ENCODE measurements at regions not wholly inside any gene's neighbourhood (a gene's known extent, or its start where the extent isn't known, plus 50 kb on each side); places are given as distances from the start of the nearest gene placed in this dataset.
A peak's percentile ranks its signal among the peaks of the same experiment; 100 is the strongest.
"Not testable (repeated sequence)": the region's sequence is repeated elsewhere in the genome, so short reads cannot be mapped to it uniquely, and the experiment has no call there.

DNA sequence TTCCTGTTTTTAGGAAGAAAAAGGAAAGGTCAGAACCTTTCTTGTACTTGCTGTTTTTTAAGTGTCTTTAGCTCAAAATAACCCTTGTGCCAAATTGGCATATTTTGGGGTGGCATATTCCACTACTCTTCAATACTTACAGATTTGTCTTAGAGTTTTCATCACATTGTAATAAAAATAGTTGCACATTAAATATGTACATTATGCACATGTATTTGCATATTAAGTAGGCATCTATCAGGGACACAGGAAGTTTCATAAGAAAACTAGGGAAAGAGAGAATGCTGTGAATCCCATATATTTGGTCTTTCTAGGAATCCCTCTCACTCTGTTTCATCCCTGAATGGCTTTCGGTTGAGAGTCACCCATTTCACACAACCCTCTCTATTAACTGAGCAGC lies 139.6 kb downstream of the LARP7 start:
- DNase-seq: no peak

DNA sequence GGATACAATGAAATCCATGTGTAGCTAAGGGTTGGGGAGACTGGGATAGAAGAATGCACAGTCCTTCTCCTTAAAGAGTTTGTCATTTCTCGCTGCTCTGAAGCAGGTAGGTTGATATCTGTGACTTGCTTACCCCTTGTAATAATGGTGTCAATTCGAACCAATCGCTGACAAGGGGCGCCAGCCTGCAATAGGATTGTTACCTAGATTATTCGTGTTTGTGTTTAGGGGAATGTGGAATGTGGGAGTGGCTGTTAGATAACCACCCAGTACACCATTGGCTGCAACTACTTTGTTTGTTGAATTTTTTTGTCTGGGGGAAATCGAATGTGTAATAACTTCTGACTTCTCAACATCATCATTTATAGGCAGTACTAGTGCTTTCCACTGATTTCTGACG lies 141.6 kb downstream of the LARP7 start:
- DNase-seq: no peak

DNA sequence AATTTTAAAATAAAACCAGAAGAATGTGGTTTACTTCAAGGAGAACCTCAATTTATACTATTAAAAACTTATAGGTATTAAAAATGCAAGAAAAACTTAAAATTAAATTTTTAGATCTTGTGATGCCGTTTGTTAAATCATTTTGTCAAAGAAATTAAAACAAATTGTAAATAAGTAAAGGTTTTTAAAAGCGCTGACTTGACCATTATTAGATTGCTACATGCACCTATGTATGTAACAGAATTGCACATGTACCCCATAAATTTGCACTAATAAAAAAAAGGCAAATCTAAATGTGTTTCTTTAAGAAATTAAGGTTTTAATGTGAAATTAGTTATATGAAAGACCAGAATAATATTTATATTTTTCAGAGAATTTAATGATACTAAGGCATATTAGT lies 156.1 kb downstream of the LARP7 start:
- DNase-seq: no peak

DNA sequence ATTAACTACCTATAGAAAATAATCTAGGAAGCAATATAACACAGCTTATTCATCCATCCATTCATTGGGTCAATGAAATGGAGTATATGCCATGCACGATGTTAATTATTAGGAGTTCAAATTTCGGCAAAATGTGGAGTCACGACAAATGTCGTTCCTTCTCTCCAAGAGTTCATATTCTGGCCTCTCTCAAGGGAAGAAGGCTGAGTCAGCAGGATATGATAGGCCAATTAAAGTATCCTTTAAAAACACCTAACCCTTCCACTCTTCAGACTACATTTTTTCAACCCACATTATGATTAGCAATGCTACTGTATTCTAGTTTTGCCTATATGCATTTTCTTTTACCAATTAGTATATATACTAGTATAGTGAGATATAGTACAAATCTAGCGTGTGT lies 163.1 kb downstream of the LARP7 start:
- no peak for DNase-seq

DNA sequence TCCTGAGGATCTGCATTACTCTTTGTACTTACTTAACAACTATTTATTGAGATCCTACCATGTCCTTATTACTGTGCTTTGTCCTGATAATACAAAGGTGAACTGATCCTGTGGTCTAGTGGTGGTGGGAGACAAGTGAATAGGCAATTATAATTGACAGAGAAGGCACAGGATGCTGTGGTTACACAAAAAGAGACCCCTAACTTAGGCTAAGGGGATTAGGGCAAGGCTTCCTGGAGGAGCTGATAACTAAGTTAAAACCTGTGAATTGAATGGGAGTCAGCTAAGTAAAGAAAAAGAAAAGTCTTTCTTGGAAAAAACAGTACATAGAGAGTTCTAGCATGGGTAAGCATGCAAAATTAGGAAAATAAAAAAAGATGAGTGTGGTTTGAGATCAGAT lies 164.4 kb downstream of the LARP7 start:
- no peak for DNase-seq

DNA sequence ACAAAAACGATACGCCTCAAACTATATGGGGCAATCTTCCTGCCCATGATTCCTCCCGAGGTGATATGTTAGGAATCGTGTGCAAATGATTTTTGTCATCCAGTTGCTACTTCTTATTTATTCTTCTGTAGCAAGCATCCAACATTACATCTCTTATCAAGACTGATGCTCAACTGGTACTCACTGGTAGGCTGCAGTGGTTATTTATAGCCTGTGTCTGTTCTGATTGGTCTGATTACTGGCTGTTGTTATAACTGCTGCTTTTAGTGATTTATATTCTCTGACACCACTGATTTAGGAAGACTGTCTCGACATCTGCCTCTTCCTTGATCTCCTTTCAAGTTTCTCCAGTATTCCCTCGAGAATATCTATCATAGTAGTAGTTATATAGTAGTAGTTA lies 165.8 kb downstream of the LARP7 start:
- no peak for DNase-seq

DNA sequence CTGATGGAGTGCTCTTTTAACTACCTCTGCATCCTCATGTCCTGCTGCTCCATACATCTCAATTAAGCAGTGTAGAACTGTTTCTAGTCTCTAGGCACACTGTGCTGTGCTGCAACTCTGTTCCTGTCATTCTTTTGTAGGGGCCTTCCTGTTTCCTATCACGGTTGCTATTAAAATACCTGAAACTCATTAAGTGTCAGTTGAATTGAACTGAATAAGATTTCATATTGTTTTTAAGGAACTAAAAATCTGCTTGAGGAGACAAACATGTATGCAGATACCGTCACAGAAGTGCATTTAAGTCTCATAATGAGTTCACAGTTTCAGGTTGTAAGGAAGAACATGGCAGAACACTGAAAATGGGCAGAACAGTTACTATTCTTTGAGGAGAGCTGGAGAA lies 170.1 kb downstream of the LARP7 start:
- DNase-seq: no peak

DNA sequence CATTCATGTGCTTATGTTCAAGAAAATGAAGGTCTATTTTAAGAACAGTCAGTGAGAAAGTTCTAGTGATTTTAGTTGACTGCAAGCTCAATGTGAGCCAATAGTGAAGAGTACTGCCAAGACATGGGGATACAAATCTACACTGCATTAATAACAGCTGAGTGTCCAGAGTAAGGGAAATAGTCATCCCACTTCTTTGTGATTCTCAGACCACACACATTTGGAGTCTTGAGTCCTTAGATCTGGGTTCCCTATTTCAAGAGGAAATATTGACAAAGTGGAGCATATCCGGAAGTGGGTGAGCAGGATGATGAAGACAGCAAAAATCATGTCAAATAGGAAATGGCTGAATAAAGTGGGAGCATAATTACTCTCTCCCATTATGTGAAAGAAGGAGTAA lies 171.1 kb downstream of the LARP7 start:
- no peak for DNase-seq

DNA sequence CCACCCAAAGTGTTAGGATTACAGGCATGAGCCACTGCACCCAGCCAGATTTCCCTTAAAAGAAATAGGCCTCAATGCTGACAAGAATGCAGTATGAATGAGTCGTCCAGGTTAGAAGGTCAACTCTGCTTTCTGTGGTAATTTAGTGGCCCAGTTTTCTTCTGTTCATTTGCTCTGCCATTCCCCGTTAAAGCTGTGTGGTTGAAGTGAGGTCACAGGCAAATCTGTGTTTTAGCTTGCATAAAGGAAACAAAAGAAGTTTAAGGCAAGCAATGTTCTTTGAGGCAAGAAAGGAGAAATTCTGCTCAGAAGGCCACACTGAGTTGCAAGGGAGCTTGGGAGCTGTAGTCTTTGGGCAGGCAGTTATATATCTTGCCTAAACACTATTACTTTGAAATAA lies 176.8 kb downstream of the LARP7 start:
- no peak for DNase-seq

DNA sequence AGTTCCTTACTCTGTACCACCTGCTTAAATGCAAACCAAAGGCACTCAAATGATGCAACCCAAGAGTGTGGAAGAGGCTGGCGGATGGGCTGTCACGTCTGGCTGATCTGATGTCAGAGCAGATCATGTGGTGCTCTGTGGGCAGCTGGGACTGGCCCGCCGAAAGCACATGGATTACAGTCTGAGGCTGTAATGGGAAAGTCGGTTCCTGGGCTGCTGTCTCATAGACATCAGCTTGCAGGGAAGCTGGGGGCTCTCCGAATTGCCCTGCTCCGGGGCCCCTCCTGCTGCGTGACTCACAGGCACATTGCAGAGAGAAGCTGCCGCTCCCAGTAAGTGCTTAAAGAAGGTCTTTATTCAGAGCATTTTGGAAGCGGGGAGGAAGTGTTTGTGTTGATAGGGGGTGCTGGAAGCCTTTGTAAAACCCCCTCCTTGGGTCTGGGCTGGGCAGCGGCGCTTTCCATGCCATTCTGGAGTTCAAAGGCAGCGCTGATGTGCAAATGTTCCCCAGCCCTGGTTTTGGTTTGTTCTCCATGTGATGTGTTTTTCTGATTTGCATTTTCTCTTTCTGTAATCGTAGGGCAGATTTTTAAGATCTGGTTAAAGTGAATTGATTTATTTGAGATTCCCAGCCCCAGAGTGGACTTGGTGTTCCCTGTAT lies 181.1 kb downstream of the LARP7 start:
- DNase-seq: peak; percentile 57 to 84

DNA sequence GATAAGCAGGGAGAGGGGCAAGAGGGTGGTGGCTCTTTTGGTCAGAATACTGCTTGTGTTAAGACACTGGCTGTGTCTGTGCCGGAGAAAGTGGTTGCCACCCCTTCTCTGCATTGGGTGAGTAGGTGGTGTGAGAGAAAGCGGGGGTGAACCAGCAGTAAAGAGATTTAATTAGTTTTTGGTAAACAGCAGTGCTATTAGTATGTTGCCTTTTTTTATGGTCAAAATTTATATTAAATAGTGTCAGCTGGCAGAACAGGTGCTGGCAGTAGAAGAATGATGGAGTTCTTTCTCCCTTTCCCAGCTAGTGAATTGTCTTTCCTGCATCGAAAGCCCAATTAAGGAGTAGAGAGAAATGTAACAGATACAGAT lies 181.6 kb downstream of the LARP7 start:
- DNase-seq: peak; percentile 5 to 37

DNA sequence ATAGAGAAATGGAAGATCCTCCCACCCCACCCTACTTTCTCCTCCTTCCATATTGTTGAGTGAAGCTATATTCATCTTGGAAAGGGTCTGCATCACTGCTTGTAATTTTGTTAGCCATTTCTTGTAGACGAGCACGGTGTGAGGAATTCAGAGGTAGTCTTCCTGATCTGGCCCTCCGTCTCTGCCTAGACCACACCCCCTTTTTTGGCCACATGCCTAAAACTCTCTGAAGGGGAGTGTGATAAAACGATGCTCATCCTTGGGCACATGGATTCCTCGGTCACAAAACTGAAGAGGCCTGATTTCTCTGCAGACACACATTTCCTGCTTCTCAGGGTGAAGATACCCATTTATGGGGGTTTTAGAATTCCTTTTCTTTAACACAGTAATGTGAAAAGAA lies 182.8 kb downstream of the LARP7 start:
- DNase-seq: no peak

DNA sequence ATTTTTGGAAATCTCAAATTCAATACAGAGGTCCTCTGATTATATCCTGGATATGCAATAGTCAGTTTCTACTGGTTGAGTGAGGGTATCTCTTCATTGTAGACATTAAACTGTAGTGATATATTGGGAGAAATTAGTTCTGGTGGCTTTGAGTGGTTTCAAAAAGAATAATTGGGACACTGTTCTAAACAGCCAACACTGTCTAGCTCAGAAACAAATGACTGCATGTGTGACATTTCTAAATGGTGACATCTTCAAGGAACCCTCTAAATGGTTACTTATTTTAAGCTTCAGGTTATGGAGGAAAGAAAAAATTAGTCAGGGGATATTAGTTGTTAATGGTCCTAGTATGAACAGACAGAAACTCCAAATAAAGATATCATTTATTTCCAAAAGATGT lies 186.2 kb downstream of the LARP7 start:
- no peak for DNase-seq

DNA sequence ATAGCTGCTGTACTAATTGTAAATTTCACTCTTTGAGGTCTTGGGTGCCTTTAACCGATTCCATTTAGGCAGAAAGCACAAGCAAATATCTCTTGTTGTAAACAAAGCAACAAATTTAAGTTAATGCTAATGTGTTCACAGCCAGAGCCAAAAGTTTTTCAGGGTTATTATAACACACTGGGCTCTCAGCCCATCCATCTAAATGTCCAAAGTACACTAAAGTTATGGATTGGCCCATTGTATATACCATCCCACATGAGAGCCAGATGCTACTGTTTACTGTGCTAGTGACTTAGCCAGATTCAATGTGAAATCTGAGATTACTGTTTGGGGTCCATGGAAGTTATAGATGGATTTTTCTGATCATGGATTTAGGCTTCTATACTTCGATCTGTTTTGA lies 186.7 kb downstream of the LARP7 start:
- peak in 1 of 2 experiments; percentile 2 for DNase-seq

DNA sequence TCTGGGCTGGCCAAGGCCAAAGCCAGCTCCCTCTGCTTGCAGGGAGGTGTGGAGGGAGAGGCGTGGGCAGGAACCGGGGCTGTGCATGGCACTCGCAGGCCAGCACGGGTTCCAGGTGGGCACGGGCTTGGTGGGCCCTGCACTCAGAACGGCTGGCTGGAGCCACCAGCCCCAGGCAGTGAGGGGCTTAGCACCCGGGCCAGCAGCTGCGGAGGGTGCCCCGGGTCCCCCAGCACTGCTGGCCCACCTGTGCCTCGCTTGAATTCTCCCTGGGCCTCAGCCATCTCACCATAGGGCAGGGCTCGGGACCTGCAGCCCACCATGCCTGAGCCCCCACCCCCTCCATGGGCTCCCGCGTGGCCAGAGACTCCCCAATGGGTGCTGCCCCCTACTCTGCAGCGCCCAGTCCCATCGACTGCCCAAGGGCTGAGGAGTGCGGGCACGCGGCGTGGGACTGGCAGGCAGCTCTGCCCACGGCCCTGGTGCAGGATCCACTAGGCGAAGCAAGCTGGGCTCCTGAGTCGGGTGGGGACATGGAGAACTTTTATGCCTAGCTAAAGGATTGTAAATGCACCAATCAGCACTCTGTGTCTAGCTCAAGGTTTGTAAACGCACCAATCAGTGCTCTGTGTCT lies 193.9 kb downstream of the LARP7 start:
- DNase-seq: no peak

DNA sequence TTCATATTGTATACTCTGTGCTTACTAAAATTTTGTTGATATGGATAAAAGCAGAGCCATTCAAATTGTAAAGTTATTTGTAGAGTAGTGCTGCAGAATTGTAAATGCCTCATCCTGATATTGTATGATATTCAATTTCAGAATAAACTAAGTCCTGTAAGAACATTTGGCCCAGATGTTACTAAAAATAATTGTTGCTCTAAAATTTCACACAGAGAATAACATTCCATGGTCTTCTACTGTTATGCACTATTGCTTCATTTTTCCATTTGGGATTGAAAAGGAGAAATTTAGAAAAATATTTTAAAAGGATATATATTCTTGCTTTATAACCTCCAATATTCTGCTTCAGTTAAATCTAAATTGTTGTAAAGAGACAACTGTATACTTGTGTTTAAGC lies 195.6 kb downstream of the LARP7 start:
- no peak for DNase-seq

DNA sequence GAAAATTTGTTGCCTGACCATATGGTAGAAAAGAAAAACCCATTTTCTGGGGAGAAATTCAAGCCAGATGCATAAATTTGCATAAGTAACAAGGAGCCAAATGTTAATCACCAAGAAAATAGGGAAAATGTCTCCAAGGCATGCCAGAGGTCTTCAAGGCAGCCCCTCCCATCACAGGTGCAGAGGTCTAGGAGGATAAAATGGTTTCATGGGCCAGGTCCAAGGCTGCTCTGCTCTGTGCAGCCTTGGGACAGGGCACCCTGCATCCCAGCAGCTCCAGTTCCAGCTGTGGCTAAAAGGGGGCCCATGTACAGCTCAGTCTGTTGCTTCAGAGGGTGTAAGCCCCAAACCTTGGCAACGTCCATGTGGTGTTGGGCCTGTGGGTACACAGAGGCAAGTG lies 200.0 kb downstream of the LARP7 start:
- no peak for DNase-seq

DNA sequence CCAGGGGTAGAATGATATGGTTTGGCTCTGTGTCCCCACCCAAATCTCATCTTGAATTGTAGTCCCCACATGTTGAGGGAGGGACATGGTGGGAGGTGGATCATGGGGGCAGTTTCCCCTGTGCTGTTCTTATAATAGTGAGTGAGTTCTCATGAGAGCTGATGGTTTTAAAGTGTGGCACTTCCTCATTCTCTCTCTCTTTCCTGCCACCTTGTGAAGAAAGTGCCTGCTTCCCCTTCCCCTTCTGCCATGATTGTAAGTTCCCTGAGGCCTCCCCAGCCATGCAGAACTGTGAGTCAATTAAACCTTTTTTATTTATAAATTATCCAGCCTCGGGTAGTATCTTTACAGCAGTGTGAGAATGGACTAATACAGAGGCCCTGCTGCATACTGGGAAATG lies 201.1 kb downstream of the LARP7 start:
- DNase-seq: not testable (repeated sequence)

DNA sequence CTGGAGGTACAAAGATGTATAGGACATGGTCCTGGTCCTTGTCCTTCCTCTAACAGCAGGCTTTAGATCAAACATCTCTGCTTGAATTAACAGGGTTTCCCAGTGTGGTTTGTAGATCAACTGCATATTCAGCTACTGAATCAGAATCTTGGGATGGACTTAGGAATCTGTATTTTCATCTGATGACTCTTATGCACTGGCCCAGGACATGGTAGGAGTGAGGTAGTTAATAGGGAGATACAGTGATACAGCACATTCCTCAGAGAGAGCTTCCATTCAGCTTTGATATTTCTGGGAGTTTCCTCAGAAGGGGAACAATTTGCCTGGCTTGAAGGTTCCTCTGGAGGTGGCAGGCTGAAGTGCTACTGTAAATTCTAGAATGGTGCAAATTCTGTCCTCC lies 203.1 kb downstream of the LARP7 start:
- no peak for DNase-seq

DNA sequence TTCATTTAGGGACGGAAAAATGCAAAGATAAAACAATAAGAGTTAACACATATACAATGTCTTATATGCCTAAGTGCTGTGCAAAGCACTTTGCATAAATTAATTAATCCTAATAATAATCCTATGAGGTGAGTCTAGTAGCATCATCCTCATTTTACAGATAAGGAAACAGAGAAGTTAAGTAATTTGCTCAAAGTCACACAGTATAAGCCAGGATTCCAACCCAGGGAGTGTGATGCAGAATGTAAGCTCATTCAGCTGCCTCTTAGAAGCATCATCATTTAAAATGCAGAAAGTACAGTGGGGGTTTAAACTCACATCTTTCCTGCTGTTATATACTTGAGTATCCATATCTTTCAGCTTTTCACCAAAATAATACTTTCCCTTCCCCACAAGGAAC lies 203.7 kb downstream of the LARP7 start:
- no peak for DNase-seq

DNA sequence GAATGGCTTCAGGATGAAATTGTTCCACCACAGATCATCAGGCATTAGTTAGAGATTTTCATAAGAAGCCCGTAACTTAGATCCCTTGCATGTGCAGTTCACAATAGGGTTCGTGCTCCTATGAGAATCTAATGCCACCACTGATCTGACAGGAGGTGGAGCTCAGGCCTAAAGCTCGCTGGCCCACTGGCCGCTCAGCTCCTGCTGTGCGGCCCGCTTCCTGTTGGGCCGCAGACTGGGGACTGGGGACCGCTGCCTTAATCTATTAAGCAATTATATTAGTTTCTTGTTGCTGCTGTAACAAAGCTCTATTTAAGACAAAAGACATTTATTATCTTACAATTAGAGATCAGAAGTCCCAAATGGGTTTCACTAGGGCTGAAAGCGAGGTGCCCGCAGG lies 205.6 kb downstream of the LARP7 start:
- no peak for DNase-seq

DNA sequence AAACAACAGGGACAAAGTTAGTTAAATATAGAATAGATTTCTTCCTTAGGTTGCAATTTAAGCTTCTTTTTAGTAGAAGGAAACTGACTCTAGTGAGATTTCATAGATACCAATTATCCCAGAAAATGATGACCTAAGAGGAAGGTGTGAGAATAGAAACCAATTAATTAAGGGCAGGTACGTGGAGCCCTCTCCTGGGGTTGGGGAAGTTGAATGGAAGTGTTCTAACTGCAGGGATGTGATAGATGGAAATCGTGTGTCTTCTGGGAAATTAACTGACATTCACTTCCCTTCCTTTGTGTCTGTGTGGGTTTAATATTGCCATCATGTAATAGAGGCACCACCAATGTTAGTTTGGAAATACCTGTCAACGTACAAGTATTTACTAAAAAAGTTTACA lies 204.1 kb upstream of the ANK2 start:
- DNase-seq: no peak

DNA sequence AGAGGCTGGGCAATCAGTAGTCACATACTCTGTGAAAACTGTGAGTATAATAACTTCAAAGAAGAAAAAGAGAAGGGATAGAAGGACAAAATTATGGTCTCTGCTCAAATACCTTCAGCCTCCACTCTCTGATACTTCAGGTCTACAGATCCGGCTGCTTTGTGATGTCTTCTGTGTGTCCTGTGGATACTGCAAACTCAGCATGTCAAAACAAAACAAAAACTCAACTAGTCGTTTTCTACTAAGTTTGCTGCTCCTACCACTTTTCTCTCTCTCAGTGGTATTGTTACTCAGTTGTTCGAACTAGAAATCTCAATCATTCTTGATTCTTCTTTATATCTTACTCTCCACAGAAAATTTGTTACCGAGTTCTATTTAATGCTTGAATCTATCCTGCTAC lies 202.4 kb upstream of the ANK2 start:
- DNase-seq: no peak

DNA sequence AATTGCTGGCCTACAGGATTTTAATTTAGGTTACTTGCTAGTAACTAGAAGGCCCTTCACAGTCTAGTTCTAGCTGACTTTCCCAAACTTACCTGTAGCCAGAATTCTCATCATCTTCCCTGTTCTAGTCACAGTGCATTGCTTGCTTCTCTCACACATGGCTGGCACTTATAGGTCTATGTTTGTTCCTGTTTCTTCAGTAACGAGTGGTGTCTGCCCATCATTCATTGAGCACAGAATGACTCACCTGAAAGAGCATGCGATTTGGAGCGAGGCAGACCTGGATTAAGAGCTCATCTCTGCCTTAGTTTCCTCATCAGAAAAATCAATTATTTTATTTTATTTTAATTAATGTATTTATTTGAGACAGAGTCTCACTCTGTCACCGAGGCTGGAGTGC lies 201.7 kb upstream of the ANK2 start:
- peak in 1 of 2 experiments; percentile 18 for DNase-seq

DNA sequence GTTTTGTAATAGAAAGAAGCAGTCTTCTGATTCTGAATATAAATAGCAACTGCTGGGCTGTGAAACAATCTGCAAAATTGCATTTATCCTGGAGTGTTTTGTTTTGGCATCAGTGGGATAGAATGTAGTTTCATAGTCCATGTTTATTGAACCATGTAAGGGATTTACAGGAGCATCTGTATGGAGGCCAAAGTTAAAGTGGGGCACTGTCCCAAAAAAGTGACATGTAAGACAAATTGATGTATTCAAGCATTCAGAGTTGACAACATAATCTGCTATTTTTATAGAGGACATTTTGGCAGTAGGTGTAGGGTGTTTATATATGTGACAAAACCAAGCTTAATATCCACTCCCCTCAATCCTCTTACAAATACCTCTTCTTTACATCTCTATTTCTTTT lies 200.5 kb upstream of the ANK2 start:
- no peak for DNase-seq
